Caco-2 (cell line): ENCODE measurements at regions not wholly inside any gene's neighbourhood (a gene's known extent, or its start where the extent isn't known, plus 50 kb on each side); places are given as distances from the start of the nearest gene placed in this dataset.

ENCODE experiments used
- BruUV-seq: library from RNA; stranded (reverse); fragments of 400-500 nt; replicated peaks from 2 replicates; lab custom pipeline; 2021; lab: Mats Ljungman, UMichigan
- CTCF ChIA-PET: fragments of 300-600 bp; sonication (Branson Sonifier 250); formaldehyde crosslinking; loops from one replicate; lab custom pipeline; 2022; ENCODE audit warnings: antibody characterized with exemption; lab: Charles Lee
- POLR2A ChIA-PET: fragments of 300-600 bp; sonication (Branson Sonifier 250); formaldehyde crosslinking; loops from one replicate; lab custom pipeline; 2022; ENCODE audit warnings: antibody characterized with exemption; lab: Charles Lee
- DNase-seq, 2 experiments: peaks; one replicate each; pipeline versions ENCODE4 v3.0.0 to v3.0.0-alpha.2; 2020 to 2022
- H3K27me3 ChIP-seq: replicated peaks from 2 replicates; pipeline ENCODE4 v1.6.0; 2011; ENCODE audit warnings: low read length; ENCODE audit not compliant: control insufficient read depth, insufficient read depth
- H3K36me3 ChIP-seq: 2 replicates; pipeline ENCODE4 v1.5.1; 2011; ENCODE audit warnings: low read length; ENCODE audit not compliant: control insufficient read depth, insufficient read depth
- H3K4me1 ChIP-seq: fragments of 250-450 bp; sonication (Bioruptor Pico); 2 replicates; pipeline ENCODE4 v1.5.1; 2020; ENCODE audit warnings: mild to moderate bottlenecking
- H3K4me3 ChIP-seq: 2 replicates; pipeline ENCODE4 v1.5.1; 2011; ENCODE audit warnings: low read depth, mild to moderate bottlenecking, control low read depth, low read length
- H3K9me3 ChIP-seq: fragments of 250-450 bp; sonication (Bioruptor Pico); 2 replicates; pipeline ENCODE4 v1.5.1; 2020; ENCODE audit warnings: mild to moderate bottlenecking, moderate library complexity
- H3K27ac Mint-ChIP-seq: one replicate; pipeline ENCODE4 v1.8.0; 2022; ENCODE audit warnings: mixed read lengths; ENCODE audit not compliant: unreplicated experiment
- H3K27me3 Mint-ChIP-seq: one replicate; pipeline ENCODE4 v1.8.0; 2022; ENCODE audit warnings: mixed read lengths; ENCODE audit not compliant: insufficient read depth, unreplicated experiment
- H3K36me3 Mint-ChIP-seq: one replicate; pipeline ENCODE4 v1.8.0; 2022; ENCODE audit warnings: mild to moderate bottlenecking, mixed read lengths; ENCODE audit not compliant: insufficient read depth, unreplicated experiment
- H3K4me1 Mint-ChIP-seq: one replicate; pipeline ENCODE4 v1.8.0; 2022; ENCODE audit warnings: low read depth, mixed read lengths; ENCODE audit not compliant: unreplicated experiment
- H3K4me3 Mint-ChIP-seq: one replicate; pipeline ENCODE4 v1.8.0; 2022; ENCODE audit warnings: mild to moderate bottlenecking, moderate library complexity, mixed read lengths; ENCODE audit not compliant: unreplicated experiment
- H3K9me3 Mint-ChIP-seq: one replicate; pipeline ENCODE4 v1.8.0; 2022; ENCODE audit warnings: mixed read lengths; ENCODE audit not compliant: unreplicated experiment
- CTCF ChIP-seq, 2 experiments: fragments of 200-600 bp in 1 of 2; IDR thresholded peaks; 1 replicate in 1 of 2; 2 replicates in 1 of 2; pipeline versions ENCODE4 v1.5.1 to v1.8.0; 2011 to 2022; ENCODE audit warnings: antibody characterized with exemption in 1 of 2, control low read depth in 1 of 2, inconsistent platforms in 1 of 2, low read depth in 1 of 2, low read length in 1 of 2, mild to moderate bottlenecking in 1 of 2, moderate library complexity in 1 of 2; ENCODE audit not compliant: insufficient read depth in 1 of 2, severe bottlenecking in 1 of 2, unreplicated experiment in 1 of 2
- intact Hi-C: fragments of 100-400 bp; cut with micrococcal nuclease; formaldehyde crosslinking; loops from one replicate; pipeline ENCODE4 v1.10.0; 2022; ENCODE audit not compliant: unreplicated experiment

- CTCF ChIA-PET, result interaction anchor here (0.6 to 1.1 kb wide), 3 partner anchors 35 to 83 kb away, joined by 3 to 4 read pairs (median 3); no protein-coding TSS in a partner anchor
- Histone ChIP-seq H3K4me3 (no peak overlapping the region), H3K36me3 (no peaks in the 10 kb centered on the region), H3K4me1 (no peaks in the 10 kb centered on the region), H3K9me3 (no peaks in the 10 kb centered on the region), H3K27me3 (peaks cover 3% of the 10 kb centered on the region)
- Mint-ChIP-seq H3K36me3 (no peaks in the 10 kb centered on the region), H3K27ac (no peak overlapping the region), H3K4me1 (no peaks in the 10 kb centered on the region), H3K4me3 (no peak overlapping the region), H3K9me3 (no peaks in the 10 kb centered on the region), H3K27me3 (peaks cover 13% of the 10 kb centered on the region)
- intact Hi-C loops, result no loop called here
- POLR2A ChIA-PET, result no interaction called here
- no peak for TF ChIP-seq CTCF (IDR thresholded peaks at IDR 0.05; ENCODE audit: insufficient read depth in 1 of 2, low read depth in 1 of 2, low read length in 1 of 2, severe bottlenecking in 1 of 2, unreplicated experiment in 1 of 2)
- no peak for DNase-seq
- BruUV-seq, result no TSS peak
Observed at GRCh38 chr20:40776466-40777457, 87.7 kb upstream of the MAFB start.

- BruUV-seq, result no TSS peak
- Mint-ChIP-seq H3K36me3 (no peaks in the 10 kb centered on the region), H3K4me1 (no peaks in the 10 kb centered on the region), H3K4me3 (no peak overlapping the region), H3K27me3 (peaks cover 10% of the 10 kb centered on the region), H3K27ac (no peak overlapping the region), H3K9me3 (no peaks in the 10 kb centered on the region)
- Histone ChIP-seq H3K36me3 (no peaks in the 10 kb centered on the region), H3K4me3 (no peak overlapping the region), H3K9me3 (no peaks in the 10 kb centered on the region), H3K4me1 (no peaks in the 10 kb centered on the region), H3K27me3 (peaks cover 3% of the 10 kb centered on the region)
- CTCF ChIA-PET, result interaction anchor here (0.6 kb wide), 2 partner anchors 36 to 82 kb away, joined by 3 to 4 read pairs; no protein-coding TSS in a partner anchor
- DNase-seq, result no peak
- intact Hi-C loops, result no loop called here
- POLR2A ChIA-PET, result no interaction called here
- no peak for TF ChIP-seq CTCF (IDR thresholded peaks at IDR 0.05; ENCODE audit: insufficient read depth in 1 of 2, low read depth in 1 of 2, low read length in 1 of 2, severe bottlenecking in 1 of 2, unreplicated experiment in 1 of 2)
Observed at GRCh38 chr20:40777653-40778052, 88.6 kb upstream of the MAFB start.

- intact Hi-C loops, result no loop called here
- DNase-seq, result no peak
- no peak overlapping the region for H3K4me3 Mint-ChIP-seq
- Histone ChIP-seq H3K4me3 (no peak overlapping the region), H3K27me3 (peaks cover 4% of the 10 kb centered on the region), H3K36me3 (no peaks in the 10 kb centered on the region), H3K4me1 (no peaks in the 10 kb centered on the region), H3K9me3 (no peaks in the 10 kb centered on the region)
- H3K27me3 Mint-ChIP-seq, result peaks cover 14% of the 10 kb centered on the region
- ChIA-PET POLR2A (interaction anchor here (0.5 kb wide), 1 partner anchor 561 kb away, joined by 6 read pairs; the partner anchor contains the start of gene LPIN3), CTCF (interaction anchor here (1.4 to 1.5 kb wide), 2 partner anchors 19 to 185 kb away, joined by 3 to 12 read pairs; no protein-coding TSS in a partner anchor)
- no TSS peak for BruUV-seq
- H3K36me3 Mint-ChIP-seq, result no peaks in the 10 kb centered on the region
- H3K9me3 Mint-ChIP-seq, result no peaks in the 10 kb centered on the region
- H3K27ac Mint-ChIP-seq, result no peak overlapping the region
- H3K4me1 Mint-ChIP-seq, result no peaks in the 10 kb centered on the region
- TF ChIP-seq CTCF (IDR thresholded peaks at IDR 0.05; ENCODE audit: insufficient read depth in 1 of 2, low read depth in 1 of 2, low read length in 1 of 2, severe bottlenecking in 1 of 2, unreplicated experiment in 1 of 2), result no peak
Observed at GRCh38 chr20:40778894-40779496, 90.0 kb upstream of the MAFB start.
